LoVo (cell line): ENCODE measurements at regions not wholly inside any gene's neighbourhood (a gene's known extent, or its start where the extent isn't known, plus 50 kb on each side); places are given as distances from the start of the nearest gene placed in this dataset.
A peak's percentile ranks its signal among the peaks of the same experiment; 100 is the strongest.

Source experiments
- DNase-seq: peaks from one replicate; pipeline ENCODE4 v3.0.0-alpha.2; 2016; ENCODE audit warnings: low spot score

DNA sequence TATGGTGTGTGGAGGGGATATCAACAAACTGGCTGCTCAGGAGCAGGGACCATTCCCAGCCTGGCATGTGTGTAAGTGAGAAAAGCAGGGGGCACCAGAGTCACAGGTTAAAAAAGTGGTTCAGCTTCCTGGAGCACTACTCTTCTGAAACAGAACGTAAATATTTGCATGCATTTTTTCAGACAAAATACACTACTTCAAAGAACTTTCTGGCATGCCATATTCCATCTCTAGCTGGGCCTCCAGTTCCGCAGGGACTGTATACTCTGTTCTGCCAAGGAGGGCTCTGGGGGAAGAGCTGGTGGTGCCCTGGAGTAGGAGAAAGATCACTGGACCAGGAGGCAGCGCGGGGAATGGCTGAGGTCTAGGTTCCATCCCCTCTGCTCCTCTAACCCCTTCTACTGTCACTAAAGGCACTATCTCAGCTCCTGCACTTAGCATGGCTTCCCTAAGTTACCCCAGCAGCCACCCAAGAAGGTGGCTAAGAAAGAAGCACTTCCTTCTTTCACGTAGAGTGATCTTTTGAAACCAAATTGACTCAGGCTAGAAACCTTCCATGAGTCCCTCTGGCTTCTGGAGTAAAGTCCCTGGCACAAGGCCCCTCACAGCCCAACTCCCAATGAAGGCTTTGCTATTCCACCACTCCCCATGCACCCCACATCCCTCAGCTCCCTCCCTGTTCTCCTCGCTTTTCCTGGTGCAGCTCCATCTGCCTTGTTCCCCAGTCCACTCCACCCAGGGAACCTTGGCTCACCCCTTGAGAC, 57.6 kb upstream of the CABLES1 start:
- peak; percentile 30 for DNase-seq

DNA sequence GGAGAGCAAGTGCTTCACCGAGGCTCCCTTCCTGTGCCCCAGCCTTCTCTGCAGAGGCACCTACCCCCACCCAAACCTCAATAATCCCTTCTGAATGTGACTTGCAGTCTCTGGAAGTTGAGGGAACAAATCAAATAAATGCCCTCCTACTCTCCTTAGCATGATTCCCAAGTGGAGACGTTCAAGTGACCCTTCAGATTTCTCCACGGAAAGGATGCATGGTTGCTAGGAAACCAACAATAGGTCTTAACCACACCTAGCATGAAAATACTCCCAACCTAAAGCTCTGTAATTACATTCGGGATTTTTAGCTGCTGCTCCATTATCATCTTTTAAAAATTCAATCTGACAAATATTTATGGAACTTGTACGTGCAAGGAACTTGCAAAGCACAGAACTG, 50.2 kb upstream of the CABLES1 start:
- no peak for DNase-seq
